ENCODE measurements at regions not wholly inside any gene's neighbourhood (a gene's known extent, or its start where the extent isn't known, plus 50 kb on each side); places are given as distances from the start of the nearest gene placed in this dataset.
A peak's percentile ranks its signal among the peaks of the same experiment; 100 is the strongest.

- H3K27me3 ChIP-seq (ENCODE audit: control insufficient read depth, insufficient read depth, low read length), result no peaks in the 10 kb centered on the region
- no peaks in the 10 kb centered on the region; the same call in 1 of the 2 replicates for H3K9me3 ChIP-seq (ENCODE audit: control insufficient read depth, insufficient read depth, low read length)
- ATAC-seq (ENCODE audit: low read depth) (no peak), DNase-seq (peak; percentile 3)
- WGBS, 2 experiments (ENCODE audit: extremely low coverage in 2 of 2, insufficient read length in 1 of 2), result 35% methylated on average over 2 of the region's 3 CpGs; no CpG with 5 or more reads in 1 of the 2 experiments
- H3K4me3 ChIP-seq (ENCODE audit: insufficient read depth, low read depth, low read length), result no peak overlapping the region
- no peak overlapping the region for H3K27ac ChIP-seq (ENCODE audit: insufficient read depth, low read length)
- H3K4me1 ChIP-seq (ENCODE audit: control insufficient read depth, insufficient read depth, low read length), result no peaks in the 10 kb centered on the region
- TF ChIP-seq RCOR1 (IDR thresholded peaks at IDR 0.05; ENCODE audit: insufficient replicate concordance, low read length), result no peak
- TF ChIP-seq RFX5 (IDR thresholded peaks at IDR 0.05; ENCODE audit: low read depth, low read length), result no peak
- TF ChIP-seq MXI1 (IDR thresholded peaks at IDR 0.05; ENCODE audit: borderline replicate concordance, low read depth, low read length), result no peak
- no peak for TF ChIP-seq CEBPB (IDR thresholded peaks at IDR 0.05; ENCODE audit: low read depth, low read length)
- TF ChIP-seq SMC3 (IDR thresholded peaks at IDR 0.05; ENCODE audit: low read depth, low read length), result no peak
- no peak for TF ChIP-seq RAD21 (IDR thresholded peaks at IDR 0.05; ENCODE audit: low read length)
- H2AK9ac ChIP-seq (replicated peaks; ENCODE audit: low read depth, low read length, poor library complexity), result no peak overlapping the region
- in situ Hi-C loops (cut with MboI; ENCODE audit: low sequenced_read_pairs), result no loop called here
- POLR2A ChIA-PET (ENCODE audit: unreplicated experiment), result no interaction called here
- no peak overlapping the region for H3K9ac ChIP-seq (ENCODE audit: low read depth, low read length)
- no peak overlapping the region for H4K5ac ChIP-seq (ENCODE audit: low read depth, low read length)
- H4K20me1 ChIP-seq (ENCODE audit: insufficient read depth, low read length), result no peaks in the 10 kb centered on the region
- H3K4ac ChIP-seq (ENCODE audit: low read depth, low read length), result no peak overlapping the region
- no peak overlapping the region for H3K23ac ChIP-seq (ENCODE audit: low read depth, low read length)
- H3K9me1 ChIP-seq (ENCODE audit: insufficient read depth, low read length), result no peaks in the 10 kb centered on the region
- H2AFZ ChIP-seq (replicated peaks; ENCODE audit: low read length, poor library complexity), result no peak overlapping the region
- H3K4me2 ChIP-seq (ENCODE audit: low read depth, low read length), result no peak overlapping the region
- CTCF ChIA-PET, result no interaction called here
- H3K36me3 ChIP-seq (ENCODE audit: control insufficient read depth, insufficient read depth, low read length), result no peaks in the 10 kb centered on the region
- dilution Hi-C loops (cut with HindIII; ENCODE audit: low sequenced_read_pairs, unreplicated experiment), result no loop called here
- no peak overlapping the region for H3K14ac ChIP-seq (replicated peaks; ENCODE audit: low read depth, low read length)
- no peak overlapping the region for H2BK5ac ChIP-seq (ENCODE audit: low read depth, low read length, poor library complexity, severe bottlenecking)
- no TSS peak for BruUV-seq (replicated peaks)
- H3K79me1 ChIP-seq (ENCODE audit: low read depth in 1 of 2, low read length in 2 of 2), result no peaks in the 10 kb centered on the region
- H2BK20ac ChIP-seq (ENCODE audit: low read depth, low read length), result no peak overlapping the region
- H4K8ac ChIP-seq (ENCODE audit: low read depth in 2 of 2, low read length in 2 of 2), result no peak overlapping the region
- no peak overlapping the region for H3K18ac ChIP-seq (ENCODE audit: low read depth, low read length)
- intact Hi-C loops (cut with micrococcal nuclease), result no loop called here
- H2BK15ac ChIP-seq (ENCODE audit: low read depth, low read length), result no peak overlapping the region
- no peak overlapping the region for H4K91ac ChIP-seq (ENCODE audit: insufficient read depth, low read depth, low read length)
- no peak overlapping the region for H2AK5ac ChIP-seq (ENCODE audit: low read depth, low read length)
- H2BK120ac ChIP-seq (ENCODE audit: low read depth, low read length), result no peak overlapping the region
- no peak overlapping the region for H3K56ac ChIP-seq (ENCODE audit: extremely low read depth, insufficient read depth, low read length)
Measured at GRCh38 chr14:26896447-26896846, 298.6 kb upstream of the NOVA1 start.

All from IMR-90 (cell line).